Prostate gland (tissue), 1 donor: ENCODE measurements at regions not wholly inside any gene's neighbourhood (a gene's known extent, or its start where the extent isn't known, plus 50 kb on each side); places are given as distances from the start of the nearest gene placed in this dataset.

Experiments
- POLR2A ChIP-seq: fragments of 450-650 bp; IDR thresholded peaks from one replicate; pipeline ENCODE4 v1.6.1; 2016; ENCODE audit warnings: antibody characterized with exemption, mild to moderate bottlenecking
- POLR2AphosphoS5 ChIP-seq: sonication (generic); formaldehyde crosslinking; IDR thresholded peaks from one replicate; pipeline ENCODE4 v1.6.1; 2017; ENCODE audit warnings: antibody characterized with exemption

- TF ChIP-seq POLR2A: no peak
- no peak for TF ChIP-seq POLR2AphosphoS5
Observed at GRCh38 chr18:39655341-39655740, 2089.7 kb upstream of the CELF4 start.
